ENCODE measurements at regions not wholly inside any gene's neighbourhood (a gene's known extent, or its start where the extent isn't known, plus 50 kb on each side); places are given as distances from the start of the nearest gene placed in this dataset.

- in situ Hi-C loops (cut with HindIII; ENCODE audit: low pct_unique_long_range_greater_than_20kb, low sequenced_read_pairs) = no loop called here
- no TSS peak for BruUV-seq (replicated peaks)
- ChIA-PET POLR2A (no interaction called here), CTCF (no interaction called here)
- no peak overlapping the region for H3K4me3 ChIP-seq (ENCODE audit: low read depth in 2 of 2, low read length in 2 of 2)
- H3K9me3 ChIP-seq (ENCODE audit: control insufficient read depth, insufficient read depth, low read depth, low read length) = no peaks in the 10 kb centered on the region
- intact Hi-C loops (cut with micrococcal nuclease; ENCODE audit: unreplicated experiment) = no loop called here
- H3K36me3 ChIP-seq (ENCODE audit: control insufficient read depth, insufficient read depth, low read length) = no peaks in the 10 kb centered on the region
- TF ChIP-seq SIN3A (IDR thresholded peaks at IDR 0.05; ENCODE audit: borderline replicate concordance, insufficient read depth, low read depth, low read length) = no peak
- TF ChIP-seq, protein P1, sequence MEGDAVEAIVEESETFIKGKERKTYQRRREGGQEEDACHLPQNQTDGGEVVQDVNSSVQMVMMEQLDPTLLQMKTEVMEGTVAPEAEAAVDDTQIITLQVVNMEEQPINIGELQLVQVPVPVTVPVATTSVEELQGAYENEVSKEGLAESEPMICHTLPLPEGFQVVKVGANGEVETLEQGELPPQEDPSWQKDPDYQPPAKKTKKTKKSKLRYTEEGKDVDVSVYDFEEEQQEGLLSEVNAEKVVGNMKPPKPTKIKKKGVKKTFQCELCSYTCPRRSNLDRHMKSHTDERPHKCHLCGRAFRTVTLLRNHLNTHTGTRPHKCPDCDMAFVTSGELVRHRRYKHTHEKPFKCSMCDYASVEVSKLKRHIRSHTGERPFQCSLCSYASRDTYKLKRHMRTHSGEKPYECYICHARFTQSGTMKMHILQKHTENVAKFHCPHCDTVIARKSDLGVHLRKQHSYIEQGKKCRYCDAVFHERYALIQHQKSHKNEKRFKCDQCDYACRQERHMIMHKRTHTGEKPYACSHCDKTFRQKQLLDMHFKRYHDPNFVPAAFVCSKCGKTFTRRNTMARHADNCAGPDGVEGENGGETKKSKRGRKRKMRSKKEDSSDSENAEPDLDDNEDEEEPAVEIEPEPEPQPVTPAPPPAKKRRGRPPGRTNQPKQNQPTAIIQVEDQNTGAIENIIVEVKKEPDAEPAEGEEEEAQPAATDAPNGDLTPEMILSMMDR (IDR thresholded peaks at IDR 0.05) = no peak
- no peak for TF ChIP-seq TCF7L2 (IDR thresholded peaks at IDR 0.05; ENCODE audit: low read depth, low read length)
- ATAC-seq (no peak), DNase-seq (ENCODE audit: low read depth, low spot score) (no peak)
- H3K27ac ChIP-seq (ENCODE audit: low read length) = no peak overlapping the region
- H3K4me1 ChIP-seq (ENCODE audit: control insufficient read depth, insufficient read depth, low read length) = no peaks in the 10 kb centered on the region
- H3K27me3 ChIP-seq (ENCODE audit: control insufficient read depth, insufficient read depth, low read length) = no peaks in the 10 kb centered on the region
Measured at GRCh38 chr6:89021629-89022028, 58.2 kb upstream of the RNGTT start.

GRCh38 chr6:89015971-89016370, 52.6 kb upstream of the RNGTT start:
- CTCF ChIA-PET = no interaction called here
- POLR2A ChIA-PET = no interaction called here
- no peaks in the 10 kb centered on the region for H3K9me3 ChIP-seq (ENCODE audit: control insufficient read depth, insufficient read depth, low read depth, low read length)
- no peak for DNase-seq (ENCODE audit: low read depth, low spot score)
- in situ Hi-C loops (cut with HindIII; ENCODE audit: low pct_unique_long_range_greater_than_20kb, low sequenced_read_pairs) = no loop called here
- BruUV-seq (replicated peaks) = no TSS peak
- no peaks in the 10 kb centered on the region for H3K36me3 ChIP-seq (ENCODE audit: control insufficient read depth, insufficient read depth, low read length)
- no peaks in the 10 kb centered on the region for H3K4me1 ChIP-seq (ENCODE audit: control insufficient read depth, insufficient read depth, low read length)
- ATAC-seq = no peak
- H3K27ac ChIP-seq (ENCODE audit: low read length) = no peak overlapping the region
- no peaks in the 10 kb centered on the region for H3K27me3 ChIP-seq (ENCODE audit: control insufficient read depth, insufficient read depth, low read length)
- H3K4me3 ChIP-seq (ENCODE audit: low read depth in 2 of 2, low read length in 2 of 2) = no peak overlapping the region
- intact Hi-C loops (cut with micrococcal nuclease; ENCODE audit: unreplicated experiment) = no loop called here
- TF ChIP-seq SIN3A (IDR thresholded peaks at IDR 0.05; ENCODE audit: borderline replicate concordance, insufficient read depth, low read depth, low read length) (no peak), TCF7L2 (IDR thresholded peaks at IDR 0.05; ENCODE audit: low read depth, low read length) (no peak), REST (IDR thresholded peaks at IDR 0.05; ENCODE audit: insufficient read depth in 1 of 2, low read depth in 2 of 2, low read length in 1 of 2) (no peak), POLR2AphosphoS5 (IDR thresholded peaks at IDR 0.05; ENCODE audit: low read depth, low read length) (no peak)
- TF ChIP-seq, protein P1 (IDR thresholded peaks at IDR 0.05) = no peak

- H3K27ac ChIP-seq (ENCODE audit: low read length) = no peak overlapping the region
- CTCF ChIA-PET = no interaction called here
Measured at GRCh38 chr6:89013438-89013837, 50.0 kb upstream of the RNGTT start.

More at GRCh38 chr6:89013438-89013837, 50.0 kb upstream of the RNGTT start:
- H3K36me3 ChIP-seq (ENCODE audit: control insufficient read depth, insufficient read depth, low read length) = no peaks in the 10 kb centered on the region
- intact Hi-C loops (cut with micrococcal nuclease; ENCODE audit: unreplicated experiment) (no loop called here), in situ Hi-C loops (cut with HindIII; ENCODE audit: low pct_unique_long_range_greater_than_20kb, low sequenced_read_pairs) (no loop called here)
- H3K9me3 ChIP-seq (ENCODE audit: control insufficient read depth, insufficient read depth, low read depth, low read length) = no peaks in the 10 kb centered on the region
- ATAC-seq (no peak), DNase-seq (ENCODE audit: low read depth, low spot score) (no peak)
- no peaks in the 10 kb centered on the region for H3K4me1 ChIP-seq (ENCODE audit: control insufficient read depth, insufficient read depth, low read length)
- no peaks in the 10 kb centered on the region for H3K27me3 ChIP-seq (ENCODE audit: control insufficient read depth, insufficient read depth, low read length)
- TF ChIP-seq SIN3A (IDR thresholded peaks at IDR 0.05; ENCODE audit: borderline replicate concordance, insufficient read depth, low read depth, low read length) (no peak), REST (IDR thresholded peaks at IDR 0.05; ENCODE audit: insufficient read depth in 1 of 2, low read depth in 2 of 2, low read length in 1 of 2) (no peak), POLR2AphosphoS5 (IDR thresholded peaks at IDR 0.05; ENCODE audit: low read depth, low read length) (no peak), TCF7L2 (IDR thresholded peaks at IDR 0.05; ENCODE audit: low read depth, low read length) (no peak)
- TF ChIP-seq, protein P1 (IDR thresholded peaks at IDR 0.05) = no peak
- BruUV-seq (replicated peaks) = no TSS peak
- no peak overlapping the region for H3K4me3 ChIP-seq (ENCODE audit: low read depth in 2 of 2, low read length in 2 of 2)
- POLR2A ChIA-PET = no interaction called here
